Neural progenitor cell (in vitro differentiated cells): ENCODE measurements at regions not wholly inside any gene's neighbourhood (a gene's known extent, or its start where the extent isn't known, plus 50 kb on each side); places are given as distances from the start of the nearest gene placed in this dataset.

ENCODE experiments used
- DNase-seq: peaks from one replicate; pipeline ENCODE4 v3.0.0-alpha.2; 2016; ENCODE audit warnings: low spot score
- H2AFZ ChIP-seq: fragments of 200-600 bp; sonication (generic); replicated peaks from 2 replicates; pipeline ENCODE4 v1.6.1; 2016; ENCODE audit warnings: antibody characterized with exemption
- H3F3A ChIP-seq: fragments of 200-600 bp; sonication (generic); 2 replicates; pipeline ENCODE4 v1.6.1; 2016; ENCODE audit warnings: antibody characterized with exemption, low read depth
- H3K27ac ChIP-seq: fragments of 200-600 bp; sonication (generic); 2 replicates; pipeline ENCODE4 v1.5.1; 2016; ENCODE audit warnings: mild to moderate bottlenecking
- H3K27me3 ChIP-seq: fragments of 200-600 bp; sonication (generic); 2 replicates; pipeline ENCODE4 v1.6.1; 2016; ENCODE audit warnings: mild to moderate bottlenecking, moderate library complexity
- H3K36me3 ChIP-seq: fragments of 200-600 bp; sonication (generic); 2 replicates; pipeline ENCODE4 v1.5.1; 2016
- H3K4me1 ChIP-seq: fragments of 200-600 bp; sonication (generic); 2 replicates; pipeline ENCODE4 v1.6.1; 2016; ENCODE audit warnings: mixed run types
- H3K4me2 ChIP-seq: fragments of 200-600 bp; sonication (generic); 2 replicates; pipeline ENCODE4 v1.6.1; 2016
- H3K4me3 ChIP-seq: fragments of 200-600 bp; sonication (generic); 2 replicates; pipeline ENCODE4 v1.5.1; 2016
- H3K79me2 ChIP-seq: fragments of 200-600 bp; sonication (generic); 2 replicates; pipeline ENCODE4 v1.6.1; 2016; ENCODE audit warnings: low read depth
- H3K9ac ChIP-seq: fragments of 200-600 bp; sonication (generic); 2 replicates; pipeline ENCODE4 v1.6.1; 2016
- H3K9me3 ChIP-seq: fragments of 200-600 bp; sonication (generic); 2 replicates; pipeline ENCODE4 v1.5.1; 2016; ENCODE audit warnings: low read depth
- H4K20me1 ChIP-seq: fragments of 200-600 bp; sonication (generic); 2 replicates; pipeline ENCODE4 v1.6.1; 2016; ENCODE audit warnings: low read depth
- H3K27ac Mint-ChIP-seq: 3 replicates; pipeline ENCODE4 v1.8.0; 2021; ENCODE audit warnings: mixed read lengths
- H3K27me3 Mint-ChIP-seq: 2 replicates; pipeline ENCODE4 v1.8.0; 2022; ENCODE audit warnings: low read depth, mild to moderate bottlenecking, inconsistent platforms, moderate library complexity, mixed read lengths; ENCODE audit not compliant: insufficient read depth
- H3K36me3 Mint-ChIP-seq: 3 replicates; pipeline ENCODE4 v1.8.0; 2021; ENCODE audit warnings: mixed read lengths
- H3K4me1 Mint-ChIP-seq: 3 replicates; pipeline ENCODE4 v1.8.0; 2021; ENCODE audit warnings: mixed read lengths
- H3K4me3 Mint-ChIP-seq: 3 replicates; pipeline ENCODE4 v1.8.0; 2021; ENCODE audit warnings: mild to moderate bottlenecking, moderate library complexity, mixed read lengths
- H3K9me3 Mint-ChIP-seq: 3 replicates; pipeline ENCODE4 v1.8.0; 2020; ENCODE audit warnings: mixed read lengths
- EZH2 ChIP-seq: fragments of 200-600 bp; sonication (generic); IDR thresholded peaks from 2 replicates; pipeline ENCODE4 v1.6.1; 2017; ENCODE audit warnings: antibody characterized with exemption, mild to moderate bottlenecking, moderate library complexity
- EZH2phosphoT487 ChIP-seq: fragments of 200-600 bp; sonication (generic); IDR thresholded peaks from 2 replicates; pipeline ENCODE4 v1.6.1; 2017; ENCODE audit warnings: antibody characterized with exemption
- TF ChIP-seq, protein P1 (sequence below): fragments of 200-600 bp; sonication (generic); IDR thresholded peaks from 2 replicates; pipeline ENCODE4 v1.5.1; 2017; ENCODE audit warnings: antibody characterized with exemption, mild to moderate bottlenecking

- Histone ChIP-seq H3K36me3 (no peaks in the 10 kb centered on the region), H2AFZ (no peak overlapping the region), H3K27ac (no peak overlapping the region), H3K4me2 (no peak overlapping the region), H3K4me1 (no peaks in the 10 kb centered on the region), H3K4me3 (no peak overlapping the region), H3K79me2 (no peaks in the 10 kb centered on the region), H3K9ac (no peak overlapping the region), H3F3A (no peaks in the 10 kb centered on the region), H3K9me3 (no peaks in the 10 kb centered on the region), H4K20me1 (no peaks in the 10 kb centered on the region), H3K27me3 (no peaks in the 10 kb centered on the region)
- peaks cover 2% of the 10 kb centered on the region for H3K27me3 Mint-ChIP-seq
- H3K4me1 Mint-ChIP-seq: no peaks in the 10 kb centered on the region
- peaks cover 9% of the 10 kb centered on the region for H3K9me3 Mint-ChIP-seq
- DNase-seq: no peak
- no peak overlapping the region for H3K4me3 Mint-ChIP-seq
- TF ChIP-seq EZH2 (no peak), EZH2phosphoT487 (no peak)
- TF ChIP-seq, protein P1, sequence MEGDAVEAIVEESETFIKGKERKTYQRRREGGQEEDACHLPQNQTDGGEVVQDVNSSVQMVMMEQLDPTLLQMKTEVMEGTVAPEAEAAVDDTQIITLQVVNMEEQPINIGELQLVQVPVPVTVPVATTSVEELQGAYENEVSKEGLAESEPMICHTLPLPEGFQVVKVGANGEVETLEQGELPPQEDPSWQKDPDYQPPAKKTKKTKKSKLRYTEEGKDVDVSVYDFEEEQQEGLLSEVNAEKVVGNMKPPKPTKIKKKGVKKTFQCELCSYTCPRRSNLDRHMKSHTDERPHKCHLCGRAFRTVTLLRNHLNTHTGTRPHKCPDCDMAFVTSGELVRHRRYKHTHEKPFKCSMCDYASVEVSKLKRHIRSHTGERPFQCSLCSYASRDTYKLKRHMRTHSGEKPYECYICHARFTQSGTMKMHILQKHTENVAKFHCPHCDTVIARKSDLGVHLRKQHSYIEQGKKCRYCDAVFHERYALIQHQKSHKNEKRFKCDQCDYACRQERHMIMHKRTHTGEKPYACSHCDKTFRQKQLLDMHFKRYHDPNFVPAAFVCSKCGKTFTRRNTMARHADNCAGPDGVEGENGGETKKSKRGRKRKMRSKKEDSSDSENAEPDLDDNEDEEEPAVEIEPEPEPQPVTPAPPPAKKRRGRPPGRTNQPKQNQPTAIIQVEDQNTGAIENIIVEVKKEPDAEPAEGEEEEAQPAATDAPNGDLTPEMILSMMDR: no peak
- H3K27ac Mint-ChIP-seq: no peak overlapping the region
- no peaks in the 10 kb centered on the region for H3K36me3 Mint-ChIP-seq
These were observed 64.5 kb upstream of the ZNF280D start for GRCh38 chr15:56797720-56798275.

GRCh38 chr15:56795502-56795901, 62.2 kb upstream of the ZNF280D start:
- Mint-ChIP-seq H3K9me3 (peaks cover 16% of the 10 kb centered on the region), H3K27ac (no peak overlapping the region), H3K4me1 (no peaks in the 10 kb centered on the region), H3K36me3 (no peaks in the 10 kb centered on the region), H3K4me3 (no peak overlapping the region), H3K27me3 (peaks cover 2% of the 10 kb centered on the region)
- no peak overlapping the region for H3K27ac ChIP-seq
- no peaks in the 10 kb centered on the region for H4K20me1 ChIP-seq
- H3K4me3 ChIP-seq: no peak overlapping the region
- H2AFZ ChIP-seq: no peak overlapping the region
- no peaks in the 10 kb centered on the region for H3K9me3 ChIP-seq
- H3K79me2 ChIP-seq: no peaks in the 10 kb centered on the region
- no peaks in the 10 kb centered on the region for H3F3A ChIP-seq
- TF ChIP-seq, protein P1: no peak
- TF ChIP-seq EZH2phosphoT487: no peak
- no peak for TF ChIP-seq EZH2
- no peaks in the 10 kb centered on the region for H3K4me1 ChIP-seq
- no peak overlapping the region for H3K4me2 ChIP-seq
- no peak overlapping the region for H3K9ac ChIP-seq
- H3K36me3 ChIP-seq: no peaks in the 10 kb centered on the region
- H3K27me3 ChIP-seq: no peaks in the 10 kb centered on the region
- DNase-seq: no peak

DNA sequence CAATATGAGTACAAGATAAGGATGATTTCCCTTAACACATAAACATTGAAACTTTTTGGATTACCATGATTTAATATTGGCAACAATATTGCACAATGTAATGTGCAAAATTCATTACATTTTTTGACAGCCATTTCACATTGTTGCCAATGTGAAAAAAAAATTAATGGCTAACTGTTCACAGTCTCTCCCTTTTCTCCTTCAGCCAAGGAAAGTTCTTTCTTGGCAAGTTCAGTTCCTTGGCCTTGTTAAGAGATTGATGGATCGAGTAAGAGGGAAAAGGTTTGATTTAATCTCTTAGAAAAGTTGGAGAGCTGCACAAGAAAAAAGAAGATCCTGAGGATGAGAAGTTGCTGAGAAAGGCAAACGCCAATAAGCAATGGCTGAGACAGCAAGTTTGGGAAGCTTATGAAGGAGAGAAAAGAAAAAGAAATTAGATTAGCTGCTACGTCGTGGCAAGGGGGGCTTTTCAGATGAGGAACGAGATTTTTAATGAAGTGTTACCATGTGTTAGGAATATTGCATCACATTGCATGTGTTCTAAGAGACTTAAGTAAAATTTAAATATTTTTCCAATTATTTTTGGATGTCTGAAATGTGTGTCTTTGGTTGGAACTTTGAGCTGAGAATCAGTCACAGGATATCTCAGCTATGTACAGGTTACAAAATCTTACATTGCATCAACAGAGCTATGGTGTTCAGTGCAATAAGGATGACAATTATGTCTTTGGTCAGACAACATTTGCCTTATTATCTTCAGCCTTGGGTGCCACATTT, 61.4 kb upstream of the ZNF280D start:
- DNase-seq: no peak
- no peak for TF ChIP-seq EZH2phosphoT487
- TF ChIP-seq, protein P1: no peak
- TF ChIP-seq EZH2: no peak
- peaks cover 2% of the 10 kb centered on the region for H3K27me3 Mint-ChIP-seq
- Histone ChIP-seq H3K27me3 (no peaks in the 10 kb centered on the region), H4K20me1 (no peaks in the 10 kb centered on the region), H3K79me2 (no peaks in the 10 kb centered on the region), H3K27ac (no peak overlapping the region), H3F3A (no peaks in the 10 kb centered on the region), H3K36me3 (no peaks in the 10 kb centered on the region), H2AFZ (no peak overlapping the region), H3K9ac (no peak overlapping the region), H3K4me3 (no peak overlapping the region), H3K4me1 (no peaks in the 10 kb centered on the region), H3K4me2 (no peak overlapping the region), H3K9me3 (no peaks in the 10 kb centered on the region)
- H3K27ac Mint-ChIP-seq: no peak overlapping the region
- peaks cover 16% of the 10 kb centered on the region for H3K9me3 Mint-ChIP-seq
- no peaks in the 10 kb centered on the region for H3K4me1 Mint-ChIP-seq
- H3K36me3 Mint-ChIP-seq: no peaks in the 10 kb centered on the region
- H3K4me3 Mint-ChIP-seq: no peak overlapping the region
